Parathyroid adenoma (tissue), 2 donors: ENCODE measurements at regions not wholly inside any gene's neighbourhood (a gene's known extent, or its start where the extent isn't known, plus 50 kb on each side); places are given as distances from the start of the nearest gene placed in this dataset.

Source experiments
- H2AFZ ChIP-seq: fragments of 300-600 bp; sonication (generic); one replicate; pipeline ENCODE4 v1.7.0; 2017; ENCODE audit warnings: antibody characterized with exemption, mild to moderate bottlenecking
- H3K27ac ChIP-seq: fragments of 300-600 bp; sonication (generic); one replicate; pipeline ENCODE4 v1.7.0; 2017
- H3K27me3 ChIP-seq: fragments of 300-600 bp; sonication (generic); one replicate; pipeline ENCODE4 v1.7.0; 2017; ENCODE audit warnings: low read length; ENCODE audit not compliant: control insufficient read depth, insufficient read depth
- H3K36me3 ChIP-seq: fragments of 300-600 bp; sonication (generic); one replicate; pipeline ENCODE4 v1.7.0; 2017; ENCODE audit warnings: low read length; ENCODE audit not compliant: control insufficient read depth, insufficient read depth
- H3K4me1 ChIP-seq: fragments of 300-600 bp; sonication (generic); one replicate; pipeline ENCODE4 v1.7.0; 2017; ENCODE audit warnings: control low read depth
- H3K4me2 ChIP-seq: fragments of 300-600 bp; sonication (generic); one replicate; pipeline ENCODE4 v1.7.0; 2017; ENCODE audit warnings: low read length
- H3K4me3 ChIP-seq: fragments of 300-600 bp; sonication (generic); one replicate; pipeline ENCODE4 v1.7.0; 2017; ENCODE audit warnings: low read depth, low read length
- H3K79me2 ChIP-seq: fragments of 300-600 bp; sonication (generic); one replicate; pipeline ENCODE4 v1.7.0; 2017; ENCODE audit warnings: control low read depth
- H3K9ac ChIP-seq: fragments of 300-600 bp; sonication (generic); one replicate; pipeline ENCODE4 v1.7.0; 2017; ENCODE audit warnings: mild to moderate bottlenecking
- H3K9me3 ChIP-seq: fragments of 300-600 bp; sonication (generic); one replicate; pipeline ENCODE4 v1.7.0; 2017; ENCODE audit warnings: low read length; ENCODE audit not compliant: control insufficient read depth
- CTCF ChIP-seq: fragments of 300-600 bp; sonication (generic); IDR thresholded peaks from one replicate; pipeline ENCODE4 v1.7.0; 2017; ENCODE audit warnings: antibody characterized with exemption, mild to moderate bottlenecking
- donor health status: primary hyperparathyroidism.

DNA sequence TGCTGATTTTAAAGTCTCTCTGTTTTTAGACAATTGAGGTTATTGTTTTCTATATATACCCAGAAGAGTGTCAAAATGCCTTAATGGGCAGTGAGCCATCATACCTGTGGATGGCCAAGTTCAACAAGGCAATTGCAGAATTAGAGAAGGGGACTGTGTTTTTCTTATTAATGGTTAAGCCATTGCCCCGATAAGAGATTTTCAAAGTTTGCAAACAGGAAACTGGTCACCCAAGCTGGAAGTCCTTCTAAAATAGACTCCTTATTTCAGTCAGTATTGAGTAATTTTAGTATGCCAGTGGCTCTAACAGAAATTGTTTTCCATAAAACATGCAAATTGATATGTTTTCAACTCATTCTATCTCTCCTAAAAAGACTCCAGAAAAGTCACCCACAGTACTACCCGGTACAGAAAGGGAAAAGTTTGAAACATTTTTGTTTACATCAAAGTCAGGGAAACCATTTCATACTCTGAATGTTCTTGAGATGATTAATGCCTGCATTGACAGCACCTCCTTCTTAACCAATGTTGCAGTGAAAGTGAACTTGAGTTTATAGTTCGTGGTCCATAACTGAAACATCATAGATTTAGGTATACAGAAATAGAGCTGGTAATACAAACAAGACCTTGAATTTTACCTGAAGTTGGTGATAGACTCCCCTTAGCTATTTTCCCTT, 191.1 kb downstream of the TMX1 start:
- H3K4me3 ChIP-seq, result no peak overlapping the region
- no peak overlapping the region for H3K9ac ChIP-seq
- H3K4me1 ChIP-seq, result no peaks in the 10 kb centered on the region
- no peaks in the 10 kb centered on the region for H3K9me3 ChIP-seq
- H2AFZ ChIP-seq, result no peak overlapping the region
- H3K4me2 ChIP-seq, result no peak overlapping the region
- H3K36me3 ChIP-seq, result no peaks in the 10 kb centered on the region
- no peaks in the 10 kb centered on the region for H3K79me2 ChIP-seq
- no peaks in the 10 kb centered on the region for H3K27me3 ChIP-seq
- no peak overlapping the region for H3K27ac ChIP-seq
- TF ChIP-seq CTCF, result no peak

DNA sequence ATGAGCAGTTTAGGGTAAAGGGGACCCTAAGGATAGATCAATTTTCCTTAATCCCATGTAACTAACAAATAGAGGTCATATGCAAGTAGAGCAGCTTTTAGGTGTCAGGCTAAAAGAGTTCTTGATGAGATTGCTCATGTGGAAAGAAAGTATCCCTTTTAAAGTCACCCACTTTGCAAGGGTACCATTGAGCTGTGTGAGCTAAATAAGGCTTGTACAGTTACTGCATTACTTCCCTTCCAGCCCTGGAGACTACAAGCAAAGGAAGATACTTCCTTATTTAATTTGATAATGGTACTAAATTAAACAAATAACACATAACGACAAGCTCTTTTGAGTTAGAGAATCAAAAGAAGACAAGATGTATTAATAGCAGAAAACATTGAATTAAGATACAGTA, 191.7 kb downstream of the TMX1 start:
- no peaks in the 10 kb centered on the region for H3K79me2 ChIP-seq
- TF ChIP-seq CTCF, result no peak
- H3K4me3 ChIP-seq, result no peak overlapping the region
- no peak overlapping the region for H2AFZ ChIP-seq
- H3K27me3 ChIP-seq, result no peaks in the 10 kb centered on the region
- H3K4me1 ChIP-seq, result no peaks in the 10 kb centered on the region
- H3K9ac ChIP-seq, result no peak overlapping the region
- no peak overlapping the region for H3K27ac ChIP-seq
- no peaks in the 10 kb centered on the region for H3K36me3 ChIP-seq
- no peak overlapping the region for H3K4me2 ChIP-seq
- no peaks in the 10 kb centered on the region for H3K9me3 ChIP-seq

- no peaks in the 10 kb centered on the region for H3K9me3 ChIP-seq
- no peak overlapping the region for H3K27ac ChIP-seq
- H3K9ac ChIP-seq, result no peak overlapping the region
- H3K4me2 ChIP-seq, result no peak overlapping the region
- no peaks in the 10 kb centered on the region for H3K27me3 ChIP-seq
- H3K79me2 ChIP-seq, result no peaks in the 10 kb centered on the region
- no peak overlapping the region for H2AFZ ChIP-seq
- TF ChIP-seq CTCF, result no peak
- no peaks in the 10 kb centered on the region for H3K36me3 ChIP-seq
- H3K4me3 ChIP-seq, result no peak overlapping the region
- H3K4me1 ChIP-seq, result no peaks in the 10 kb centered on the region
Measured at GRCh38 chr14:51432302-51432948, 192.4 kb downstream of the TMX1 start.

DNA sequence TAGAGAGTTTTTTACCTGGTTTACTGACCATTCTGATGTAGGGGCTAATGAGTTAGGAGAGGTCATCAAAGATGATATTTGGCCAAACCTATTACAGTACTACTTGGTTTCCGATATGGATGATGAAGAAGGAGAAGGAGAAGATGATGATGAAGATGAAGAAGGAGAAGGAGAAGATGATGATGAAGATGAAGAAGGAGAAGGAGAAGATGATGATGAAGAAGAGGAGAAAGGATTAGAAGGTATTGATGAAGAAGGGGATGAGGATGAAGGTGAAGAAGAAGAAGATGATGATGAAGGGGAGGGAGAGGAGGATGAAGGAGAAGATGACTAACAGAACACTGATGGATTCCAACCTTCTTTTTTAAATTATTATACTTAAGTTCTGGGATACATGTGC, 196.6 kb downstream of the TMX1 start:
- no peaks in the 10 kb centered on the region for H3K79me2 ChIP-seq
- no peak for TF ChIP-seq CTCF
- no peak overlapping the region for H3K4me2 ChIP-seq
- H3K4me3 ChIP-seq, result no peak overlapping the region
- no peaks in the 10 kb centered on the region for H3K4me1 ChIP-seq
- no peak overlapping the region for H2AFZ ChIP-seq
- no peak overlapping the region for H3K27ac ChIP-seq
- H3K9me3 ChIP-seq, result no peaks in the 10 kb centered on the region
- no peaks in the 10 kb centered on the region for H3K27me3 ChIP-seq
- no peaks in the 10 kb centered on the region for H3K36me3 ChIP-seq
- no peak overlapping the region for H3K9ac ChIP-seq

GRCh38 chr14:51439896-51440295, 199.8 kb downstream of the TMX1 start:
- Histone ChIP-seq H3K27ac (no peak overlapping the region), H2AFZ (no peak overlapping the region), H3K36me3 (no peaks in the 10 kb centered on the region), H3K27me3 (no peaks in the 10 kb centered on the region), H3K4me2 (no peak overlapping the region), H3K4me3 (no peak overlapping the region), H3K79me2 (no peaks in the 10 kb centered on the region), H3K4me1 (no peaks in the 10 kb centered on the region), H3K9me3 (no peaks in the 10 kb centered on the region), H3K9ac (no peak overlapping the region)
- TF ChIP-seq CTCF, result no peak
